Naive B cell (primary cell): ENCODE measurements at regions not wholly inside any gene's neighbourhood (a gene's known extent, or its start where the extent isn't known, plus 50 kb on each side); places are given as distances from the start of the nearest gene placed in this dataset.
A peak's percentile ranks its signal among the peaks of the same experiment; 100 is the strongest.
"Not testable (repeated sequence)": the region's sequence is repeated elsewhere in the genome, so short reads cannot be mapped to it uniquely, and the experiment has no call there.

ENCODE experiments used
- ATAC-seq, 2 donors: fragments of 150-1000 bp; cut with Tn5 transposase; 2 replicates each; pipeline ENCODE4 v1.10.0; 2021; ENCODE audit warnings: low read depth in 2 of 2, mild to moderate bottlenecking in 2 of 2, moderate library complexity in 2 of 2
- DNase-seq: peaks from one replicate; pipeline ENCODE4 v3.0.0; 2022
- H3K27ac Mint-ChIP-seq, 6 donors: one replicate each; pipeline ENCODE4 v1.8.0; 2020 to 2022; ENCODE audit warnings: mild to moderate bottlenecking in 6 of 6, mixed read lengths in 6 of 6, moderate library complexity in 5 of 6, inconsistent platforms in 2 of 6
- H3K27me3 Mint-ChIP-seq, 3 donors: one replicate each; pipeline ENCODE4 v1.8.0; 2021 to 2022; ENCODE audit warnings: mixed read lengths in 3 of 3, mild to moderate bottlenecking in 1 of 3
- H3K36me3 Mint-ChIP-seq, 2 donors: one replicate each; pipeline ENCODE4 v1.8.0; 2020 to 2022; ENCODE audit warnings: mixed read lengths in 2 of 2, inconsistent platforms in 1 of 2, mild to moderate bottlenecking in 1 of 2
- H3K4me1 Mint-ChIP-seq, 3 donors: one replicate each; pipeline ENCODE4 v1.8.0; 2020 to 2022; ENCODE audit warnings: mixed read lengths in 3 of 3, inconsistent platforms in 1 of 3, mild to moderate bottlenecking in 1 of 3, moderate library complexity in 1 of 3
- H3K4me3 Mint-ChIP-seq, 8 donors: one replicate each; pipeline ENCODE4 v1.8.0; 2020 to 2022; ENCODE audit warnings: mild to moderate bottlenecking in 8 of 8, mixed read lengths in 8 of 8, moderate library complexity in 8 of 8, inconsistent platforms in 2 of 8
- H3K9me3 Mint-ChIP-seq, 7 donors: one replicate each; pipeline ENCODE4 v1.8.0; 2020 to 2022; ENCODE audit warnings: mixed read lengths in 7 of 7, mild to moderate bottlenecking in 5 of 7, inconsistent platforms in 2 of 7, moderate library complexity in 1 of 7

- Mint-ChIP-seq H3K4me3 (no peak overlapping the region), H3K36me3 (peaks cover 5 to 10% of the 10 kb centered on the region in 2 donors), H3K27ac (no peak overlapping the region), H3K4me1 (peaks cover 0 to 2% (median 0%) of the 10 kb centered on the region in 3 donors), H3K27me3 (peaks cover 50 to 74% (median 52%) of the 10 kb centered on the region in 3 donors), H3K9me3 (peaks cover 0 to 21% (median 11%) of the 10 kb centered on the region in 7 donors)
- DNase-seq (no peak), ATAC-seq (no peak)
Observed at GRCh38 chr17:73911726-73912372, 267.6 kb upstream of the SDK2 start.

DNA sequence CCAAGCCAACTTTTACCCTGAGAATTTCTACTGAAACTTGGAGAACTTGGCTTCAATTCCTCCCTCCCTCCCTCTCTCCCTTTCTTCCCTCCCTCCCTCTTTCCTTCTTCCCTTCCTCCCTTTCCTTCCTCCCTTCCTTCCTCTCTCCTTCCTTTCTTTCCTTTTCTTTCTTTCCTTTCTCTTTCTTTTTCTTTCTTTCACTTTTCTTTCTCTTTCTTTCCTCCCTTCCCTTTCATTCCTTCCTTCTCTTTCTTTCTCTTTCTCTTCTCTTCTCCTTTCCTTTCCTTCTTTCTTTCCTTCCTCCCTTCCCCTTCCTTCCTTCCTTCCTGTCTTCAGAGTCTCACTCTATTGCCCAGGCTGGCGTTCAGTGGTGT lies 268.1 kb upstream of the SDK2 start:
- no peak for DNase-seq
- Mint-ChIP-seq H3K27ac (no peak overlapping the region), H3K4me3 (peak overlapping the region in 1 of 8 donors; percentile 71), H3K4me1 (peaks cover 0 to 2% (median 0%) of the 10 kb centered on the region in 3 donors), H3K9me3 (peaks cover 0 to 21% (median 11%) of the 10 kb centered on the region in 7 donors), H3K36me3 (peaks cover 5 to 10% of the 10 kb centered on the region in 2 donors), H3K27me3 (peaks cover 50 to 69% (median 51%) of the 10 kb centered on the region in 3 donors)
- no peak for ATAC-seq

GRCh38 chr17:73914536-73915274 lies 270.5 kb upstream of the SDK2 start:
- DNase-seq (no peak), ATAC-seq (no peak)
- Mint-ChIP-seq H3K36me3 (peaks cover 5 to 16% of the 10 kb centered on the region in 2 donors), H3K4me1 (peaks cover 0 to 2% (median 0%) of the 10 kb centered on the region in 3 donors), H3K4me3 (no peak overlapping the region), H3K9me3 (peaks cover 3 to 33% (median 16%) of the 10 kb centered on the region in 7 donors), H3K27me3 (peaks cover 42 to 58% (median 42%) of the 10 kb centered on the region in 3 donors), H3K27ac (no peak overlapping the region)

DNA sequence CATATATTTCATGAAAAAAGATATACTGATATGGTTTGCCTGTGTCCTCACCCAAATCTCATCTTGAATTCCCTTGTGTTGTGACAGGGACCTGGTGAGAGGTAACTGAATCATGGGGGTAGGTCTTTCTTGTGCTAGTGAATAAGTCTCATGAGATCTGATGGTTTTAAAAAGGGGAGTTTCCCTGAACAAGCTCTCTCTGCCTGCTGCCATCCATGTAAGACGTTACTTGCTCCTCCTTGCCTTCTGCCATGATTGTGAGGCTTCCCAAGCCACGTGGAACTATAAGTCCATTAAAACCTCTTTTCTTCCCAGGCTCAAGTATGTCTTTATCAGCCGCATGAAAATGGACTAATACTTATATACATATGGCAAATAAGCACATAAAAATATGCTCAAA lies 274.8 kb upstream of the SDK2 start:
- not testable (repeated sequence) for DNase-seq, ATAC-seq, H3K4me3 Mint-ChIP-seq, H3K4me1 Mint-ChIP-seq
- Mint-ChIP-seq H3K27ac (peak overlapping the region in 1 of 6 donors; percentile 49), H3K9me3 (peaks cover 3 to 55% (median 24%) of the 10 kb centered on the region in 7 donors), H3K36me3 (peaks cover 5 to 16% of the 10 kb centered on the region in 2 donors), H3K27me3 (peaks cover 14 to 31% (median 24%) of the 10 kb centered on the region in 3 donors)

GRCh38 chr17:73921306-73921705 lies 277.1 kb upstream of the SDK2 start:
- ATAC-seq (no peak), DNase-seq (no peak)
- H3K9me3 Mint-ChIP-seq = peaks cover 3 to 35% (median 13%) of the 10 kb centered on the region in 7 donors
- peaks cover 0 to 6% of the 10 kb centered on the region in 2 donors for H3K36me3 Mint-ChIP-seq
- H3K27ac Mint-ChIP-seq = no peak overlapping the region
- no peaks in the 10 kb centered on the region for H3K4me1 Mint-ChIP-seq
- peaks cover 14 to 18% (median 15%) of the 10 kb centered on the region in 3 donors for H3K27me3 Mint-ChIP-seq
- H3K4me3 Mint-ChIP-seq = no peak overlapping the region

DNA sequence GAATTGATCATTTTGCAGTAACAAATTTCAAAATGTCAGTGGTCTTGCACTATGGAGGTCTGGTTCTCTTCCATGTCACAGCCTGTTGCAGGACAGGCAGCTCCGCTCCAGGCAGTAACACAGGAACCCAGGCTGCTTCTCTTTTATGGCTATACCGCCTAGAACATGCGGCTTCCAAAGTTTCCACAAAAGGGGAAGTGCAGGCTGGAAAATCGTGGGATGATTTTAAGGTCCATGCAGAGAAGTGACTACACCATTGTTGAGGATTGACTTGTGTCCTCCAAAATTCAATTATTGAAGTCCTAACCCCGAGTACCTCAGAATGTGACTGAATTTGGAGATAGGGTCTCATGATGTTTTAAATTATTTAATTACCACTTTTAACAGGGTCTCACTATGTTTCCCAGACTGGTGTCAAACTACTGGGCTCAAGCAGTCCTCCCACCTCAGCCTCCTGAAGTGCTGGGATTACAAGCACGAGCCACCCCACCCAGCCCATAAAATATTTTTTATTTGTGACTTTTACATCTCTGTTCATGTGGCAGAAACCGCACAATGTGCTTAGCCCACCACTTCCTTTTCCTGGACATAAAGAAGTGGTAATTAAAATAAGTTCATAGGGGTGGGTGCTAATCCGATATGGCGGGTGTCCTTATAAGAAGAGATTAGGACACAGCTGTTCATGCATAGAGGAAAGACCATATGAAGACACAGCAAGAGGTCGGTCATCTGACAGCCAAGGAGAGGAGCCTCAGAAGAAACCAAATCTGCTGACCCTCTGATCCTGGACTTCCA lies 279.2 kb upstream of the RPL38 start:
- ATAC-seq (no peak), DNase-seq (no peak)
- peaks cover 0 to 1% of the 10 kb centered on the region in 2 donors for H3K36me3 Mint-ChIP-seq
- H3K9me3 Mint-ChIP-seq = peaks cover 3 to 26% (median 9%) of the 10 kb centered on the region in 7 donors
- no peaks in the 10 kb centered on the region for H3K4me1 Mint-ChIP-seq
- H3K27ac Mint-ChIP-seq = no peak overlapping the region
- peaks cover 8 to 22% (median 13%) of the 10 kb centered on the region in 3 donors for H3K27me3 Mint-ChIP-seq
- H3K4me3 Mint-ChIP-seq = no peak overlapping the region

- ATAC-seq (no peak), DNase-seq (no peak)
- Mint-ChIP-seq H3K27me3 (peaks cover 3 to 22% (median 13%) of the 10 kb centered on the region in 3 donors), H3K9me3 (peaks cover 3 to 23% (median 9%) of the 10 kb centered on the region in 7 donors), H3K36me3 (no peaks in the 10 kb centered on the region), H3K4me3 (no peak overlapping the region), H3K27ac (no peak overlapping the region), H3K4me1 (no peaks in the 10 kb centered on the region)
Observed at GRCh38 chr17:73924909-73925186, 278.6 kb upstream of the RPL38 start.

- H3K4me3 Mint-ChIP-seq = no peak overlapping the region
- DNase-seq = no peak
- no peak overlapping the region for H3K27ac Mint-ChIP-seq
Observed at GRCh38 chr17:73929860-73930430, 273.5 kb upstream of the RPL38 start.

GRCh38 chr17:73932216-73932749 lies 271.2 kb upstream of the RPL38 start:
- ATAC-seq (no peak), DNase-seq (no peak)
- Mint-ChIP-seq H3K27ac (no peak overlapping the region), H3K27me3 (peaks cover 14 to 30% (median 28%) of the 10 kb centered on the region in 3 donors), H3K4me1 (no peaks in the 10 kb centered on the region), H3K9me3 (peaks cover 0 to 4% (median 0%) of the 10 kb centered on the region in 7 donors), H3K4me3 (no peak overlapping the region), H3K36me3 (no peaks in the 10 kb centered on the region)

More at GRCh38 chr17:73929860-73930430, 273.5 kb upstream of the RPL38 start:
- Mint-ChIP-seq H3K27me3 (peaks cover 17 to 30% (median 19%) of the 10 kb centered on the region in 3 donors), H3K9me3 (peaks cover 0 to 4% (median 0%) of the 10 kb centered on the region in 7 donors), H3K4me1 (no peaks in the 10 kb centered on the region), H3K36me3 (no peaks in the 10 kb centered on the region)
- no peak for ATAC-seq

DNA sequence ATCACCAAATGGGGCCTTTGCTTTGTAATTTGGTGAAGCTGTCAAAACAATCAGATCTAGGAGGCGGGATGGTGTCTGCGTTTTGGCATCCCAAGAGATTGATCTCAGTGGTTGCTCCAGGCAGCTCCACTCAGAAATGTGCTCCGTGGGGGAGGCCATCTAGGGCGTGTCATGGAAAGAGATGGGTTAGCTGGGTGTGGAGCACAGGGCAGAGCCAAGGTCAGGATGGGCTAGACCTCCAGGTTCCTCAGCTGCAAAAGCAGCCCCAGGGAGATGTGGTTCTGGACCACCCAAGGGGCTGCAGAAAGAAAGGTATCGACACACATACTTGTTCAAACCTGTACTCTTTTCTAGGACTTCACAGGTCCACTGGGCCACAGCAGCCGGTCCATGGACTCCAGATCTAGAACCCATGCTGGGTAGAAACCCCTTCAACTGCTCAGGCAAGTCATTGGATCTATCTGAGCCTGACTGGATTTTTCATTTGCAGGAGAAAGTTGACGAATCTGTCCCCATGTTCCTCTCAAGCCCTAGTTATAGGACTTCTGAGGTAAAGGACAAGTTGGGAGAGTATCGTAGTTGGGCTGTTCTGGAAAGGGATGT lies 270.2 kb upstream of the RPL38 start:
- peaks cover 10 to 38% (median 35%) of the 10 kb centered on the region in 3 donors for H3K27me3 Mint-ChIP-seq
- H3K9me3 Mint-ChIP-seq = peaks cover 0 to 1% (median 0%) of the 10 kb centered on the region in 7 donors
- DNase-seq = no peak
- H3K4me1 Mint-ChIP-seq = no peaks in the 10 kb centered on the region
- H3K36me3 Mint-ChIP-seq = no peaks in the 10 kb centered on the region
- H3K4me3 Mint-ChIP-seq = no peak overlapping the region
- ATAC-seq = no peak
- no peak overlapping the region for H3K27ac Mint-ChIP-seq

DNA sequence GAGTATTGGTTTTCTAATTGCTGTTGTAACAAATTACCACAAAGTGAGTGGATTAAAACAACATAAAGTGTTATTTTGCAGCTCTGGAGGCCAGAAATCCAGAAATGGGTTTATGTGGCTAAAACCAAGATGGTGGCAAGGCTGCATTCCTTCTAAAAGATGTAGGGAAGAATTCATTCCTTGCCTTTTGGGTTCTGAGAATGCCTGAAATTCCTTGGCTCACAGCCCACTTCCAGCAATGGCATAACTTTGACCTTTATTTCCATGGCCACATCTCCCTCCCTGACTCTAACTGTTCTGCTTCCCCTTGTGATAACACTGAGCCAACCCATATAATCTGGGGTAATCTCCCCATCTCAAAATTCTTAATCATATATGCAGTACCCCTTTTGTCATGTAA lies 269.6 kb upstream of the RPL38 start:
- Mint-ChIP-seq H3K9me3 (no peaks in the 10 kb centered on the region), H3K27me3 (peaks cover 10 to 38% (median 35%) of the 10 kb centered on the region in 3 donors), H3K36me3 (no peaks in the 10 kb centered on the region), H3K4me3 (no peak overlapping the region), H3K4me1 (no peaks in the 10 kb centered on the region), H3K27ac (no peak overlapping the region)
- DNase-seq (no peak), ATAC-seq (no peak)

GRCh38 chr17:73934696-73935095 lies 268.8 kb upstream of the RPL38 start:
- no peak for ATAC-seq
- Mint-ChIP-seq H3K27ac (no peak overlapping the region), H3K36me3 (no peaks in the 10 kb centered on the region), H3K27me3 (peaks cover 11 to 37% (median 32%) of the 10 kb centered on the region in 3 donors), H3K4me1 (no peaks in the 10 kb centered on the region), H3K4me3 (no peak overlapping the region), H3K9me3 (no peaks in the 10 kb centered on the region)
- no peak for DNase-seq
